RCC 7860 (cell line): ENCODE measurements at regions not wholly inside any gene's neighbourhood (a gene's known extent, or its start where the extent isn't known, plus 50 kb on each side); places are given as distances from the start of the nearest gene placed in this dataset.

Source experiments
- DNase-seq: peaks from one replicate; pipeline ENCODE4 v3.0.0-alpha.2; 2015; ENCODE audit warnings: low spot score
- FAIRE-seq: peaks from 2 replicates; lab custom pipeline; 2012; peaks lifted over from hg19 to GRCh38; lab: Jason Lieb, UNC

DNA sequence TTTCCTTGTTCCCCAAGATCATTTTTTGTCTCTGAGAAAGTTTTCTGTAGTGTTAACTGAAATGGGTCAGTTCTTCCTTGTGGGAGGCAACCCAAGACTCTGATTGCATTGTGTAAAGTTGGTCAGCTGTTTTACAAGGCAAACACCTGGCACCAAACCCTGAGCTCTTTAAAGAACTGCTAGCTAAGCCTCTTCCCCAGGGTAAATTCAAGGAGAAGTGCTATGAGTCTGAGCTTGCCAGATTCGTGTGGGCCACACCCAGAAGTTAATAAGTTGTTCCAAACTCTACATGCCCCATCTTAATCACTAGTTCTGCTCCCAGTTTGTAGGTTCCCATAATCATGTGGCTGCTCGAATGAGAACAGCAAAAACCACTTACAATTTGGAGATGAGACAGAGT, 214.5 kb downstream of the BTG1 start:
- DNase-seq (no peak), FAIRE-seq (no peak)

DNA sequence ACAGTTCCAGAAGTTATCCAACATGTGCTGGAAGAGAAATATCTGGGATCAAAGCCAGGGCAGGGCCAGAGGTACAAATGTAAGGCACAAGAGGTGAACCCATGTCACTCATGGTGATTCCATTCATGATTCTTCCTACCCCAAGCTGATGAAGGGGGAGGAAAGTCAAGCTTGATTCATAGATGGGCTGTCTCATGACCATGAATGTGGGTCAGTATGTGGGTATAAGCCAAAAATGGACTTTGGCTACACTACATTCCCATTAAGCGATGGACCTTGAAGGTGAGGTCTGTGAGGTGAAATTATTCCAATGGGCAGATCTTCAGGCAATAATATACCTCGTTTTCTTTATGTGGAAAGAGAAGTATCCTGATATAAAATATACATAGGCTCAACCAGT, 217.1 kb downstream of the BTG1 start:
- no peak for FAIRE-seq

DNA sequence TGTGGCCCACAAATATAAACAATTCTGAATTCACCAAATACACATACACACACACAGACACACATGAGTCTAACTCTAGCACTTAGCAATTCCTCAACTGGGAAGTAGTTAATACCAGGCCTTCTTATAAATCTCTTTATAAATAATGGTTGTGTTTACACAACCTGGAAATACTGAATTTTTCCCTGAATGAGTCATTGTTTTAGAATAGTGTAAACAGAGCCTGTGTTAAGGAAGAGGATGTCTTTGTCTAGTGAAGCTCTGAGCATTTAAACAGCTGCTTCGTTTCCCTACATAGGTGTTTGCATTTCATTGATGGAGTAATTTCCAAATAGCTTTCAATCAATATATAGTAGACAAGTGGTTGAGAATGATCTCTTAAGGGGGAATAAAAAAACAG, 218.8 kb downstream of the BTG1 start:
- FAIRE-seq (no peak), DNase-seq (no peak)

More for the DNA sequence above, 217.1 kb downstream of the BTG1 start:
- DNase-seq = no peak

DNA sequence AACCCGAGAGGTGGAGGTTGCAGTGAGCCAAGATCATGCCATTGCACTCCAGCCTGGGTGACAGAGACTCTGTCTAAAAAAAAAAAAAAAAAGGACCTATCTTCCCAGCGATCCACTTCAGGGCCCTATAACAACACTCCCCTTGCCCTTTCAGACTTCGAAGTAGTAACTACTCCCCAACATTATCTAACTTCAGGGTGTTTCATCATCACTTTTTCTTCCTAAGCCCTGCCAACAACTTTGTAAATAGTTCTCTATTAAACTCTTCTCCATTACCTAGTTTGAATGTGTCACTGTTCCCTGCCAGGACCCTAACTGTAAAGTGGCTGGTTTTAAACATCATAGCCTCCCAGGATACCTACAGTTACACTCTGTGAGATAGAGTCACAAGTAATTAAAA, 220.8 kb downstream of the BTG1 start:
- FAIRE-seq (no peak), DNase-seq (no peak)

DNA sequence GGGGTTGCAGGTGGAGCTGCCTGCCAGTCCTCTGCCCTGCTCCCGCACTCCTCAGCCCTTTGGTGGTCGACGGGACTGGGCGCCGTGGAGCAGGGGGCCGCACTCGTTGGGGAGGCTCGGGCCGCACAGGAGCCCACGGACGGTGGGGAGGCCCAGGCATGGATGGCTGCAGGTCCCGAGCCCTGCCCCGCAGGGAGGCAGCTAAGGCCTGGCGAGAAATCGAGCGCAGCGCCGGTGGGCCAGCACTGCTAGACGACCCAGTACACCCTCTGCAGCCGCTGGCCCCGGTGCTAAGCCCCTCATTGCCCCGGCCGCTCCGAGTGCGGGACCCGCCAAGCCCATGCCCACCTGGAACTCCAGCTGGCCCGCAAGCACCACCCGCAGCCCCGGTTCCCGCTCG, 221.8 kb downstream of the BTG1 start:
- DNase-seq = no peak
- no peak for FAIRE-seq

DNA sequence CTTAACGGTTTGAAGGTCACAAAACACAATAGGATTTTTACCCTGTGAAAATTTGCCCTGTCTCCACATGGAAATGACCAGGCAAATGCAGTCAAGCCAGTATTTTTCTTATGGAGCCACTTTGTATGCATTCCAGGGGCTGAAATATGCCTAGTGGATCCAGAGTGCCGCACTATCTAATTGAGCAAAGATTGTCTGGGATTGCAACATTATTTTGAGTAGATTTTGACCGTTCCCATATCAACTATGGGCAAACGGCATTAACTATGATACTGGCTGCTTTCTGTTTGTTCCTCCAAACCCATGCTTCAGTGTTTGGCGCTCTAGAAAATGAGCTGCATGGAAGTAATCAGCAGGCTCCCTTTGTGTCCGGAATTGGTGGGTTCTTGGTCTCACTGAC, 223.0 kb downstream of the BTG1 start:
- DNase-seq (no peak), FAIRE-seq (no peak)

DNA sequence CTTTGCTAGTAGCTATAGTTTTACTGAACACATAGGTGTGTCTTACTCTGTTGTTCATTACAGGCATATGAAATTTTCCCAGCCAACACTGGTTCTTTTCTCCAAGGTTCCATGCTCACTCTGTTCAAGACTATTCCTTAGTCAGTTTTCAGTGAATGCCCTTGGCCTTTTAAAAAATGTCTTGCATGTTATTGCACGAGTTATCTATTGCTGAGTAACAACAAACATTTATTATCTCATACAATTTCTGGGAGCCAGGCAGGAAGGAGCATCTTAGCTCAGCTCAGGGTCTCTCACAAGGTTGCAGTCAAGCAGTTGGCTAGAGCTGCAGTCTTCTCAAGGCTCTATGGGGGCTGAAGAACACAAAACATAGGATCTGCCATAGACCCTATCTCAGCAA, 223.5 kb downstream of the BTG1 start:
- DNase-seq (no peak), FAIRE-seq (no peak)

DNA sequence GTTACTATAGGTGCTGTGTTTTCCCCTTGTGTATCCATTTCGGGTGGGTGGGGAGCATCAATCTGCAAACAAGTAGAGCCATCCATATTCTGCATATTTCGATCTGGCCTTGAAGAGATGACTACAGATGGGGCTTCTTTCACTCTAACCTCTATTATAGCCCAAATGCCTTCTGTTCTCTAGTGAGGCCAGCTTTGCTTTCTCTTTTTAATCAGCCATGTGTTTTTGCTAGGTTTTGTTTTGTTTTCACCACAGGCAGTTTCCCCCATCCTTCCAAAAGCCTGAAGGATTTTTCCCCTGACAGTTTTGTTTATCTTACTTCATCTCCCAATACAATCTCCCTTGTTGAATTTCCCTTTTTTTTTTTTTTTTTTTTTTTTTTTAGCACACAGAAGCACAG, 224.1 kb downstream of the BTG1 start:
- DNase-seq = no peak
- FAIRE-seq = no peak

DNA sequence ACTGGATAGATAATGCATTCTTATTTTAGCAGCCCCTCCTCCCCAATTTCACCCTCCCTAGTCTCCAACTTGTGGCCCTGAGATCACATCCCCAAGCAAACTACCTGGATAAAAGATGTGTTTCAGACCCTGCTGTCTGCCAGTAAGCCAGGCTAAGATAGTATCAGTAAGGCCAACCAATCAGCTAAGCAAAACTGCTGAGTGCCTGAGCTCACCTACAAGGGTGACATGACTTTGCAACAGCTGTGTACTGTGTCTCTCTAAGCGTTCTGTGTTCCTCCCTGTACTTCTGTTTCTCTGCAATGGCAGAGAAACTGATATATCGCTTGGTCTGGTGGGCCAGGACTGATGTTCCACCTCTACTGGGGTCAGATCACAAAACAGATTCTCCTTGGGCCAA, 224.9 kb downstream of the BTG1 start:
- DNase-seq = no peak
- no peak for FAIRE-seq

DNA sequence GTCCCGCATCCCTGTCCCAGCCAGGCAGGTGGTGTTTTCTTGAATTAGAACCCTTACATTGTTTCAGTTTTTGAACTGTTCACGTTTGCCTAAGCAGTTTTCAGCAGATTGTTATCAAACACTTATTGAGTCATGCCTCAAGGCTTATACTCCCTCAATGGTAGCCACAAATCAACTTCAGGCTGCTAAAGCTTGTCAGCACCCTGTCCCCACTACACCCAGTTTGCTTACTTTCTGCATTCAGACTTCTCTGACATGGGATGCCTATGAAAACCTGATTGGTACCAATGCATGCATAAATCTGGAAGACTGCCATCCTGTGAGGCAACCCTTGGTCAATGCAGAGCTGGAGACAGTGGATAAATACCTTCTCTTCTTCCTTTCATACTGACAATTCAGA, 225.4 kb downstream of the BTG1 start:
- FAIRE-seq (no peak), DNase-seq (no peak)

DNA sequence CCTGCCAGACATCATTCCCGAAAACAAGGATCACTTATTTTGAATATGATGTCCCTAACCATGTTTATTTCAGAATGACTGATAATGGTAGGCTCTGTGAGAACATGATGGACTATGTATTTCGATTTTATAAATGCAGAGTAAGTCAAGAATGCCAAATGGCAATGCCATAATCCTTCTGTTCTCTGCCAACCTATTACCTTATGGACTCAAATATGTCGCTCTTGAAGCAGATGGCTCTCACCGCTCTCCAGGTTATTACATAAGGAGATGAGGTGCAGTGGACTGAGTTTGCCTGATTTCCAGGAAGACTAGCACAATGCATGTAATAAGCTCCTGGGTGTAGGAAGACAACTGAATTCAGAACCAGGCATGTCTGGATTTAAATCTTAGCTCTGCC, 227.2 kb downstream of the BTG1 start:
- DNase-seq (no peak), FAIRE-seq (no peak)

DNA sequence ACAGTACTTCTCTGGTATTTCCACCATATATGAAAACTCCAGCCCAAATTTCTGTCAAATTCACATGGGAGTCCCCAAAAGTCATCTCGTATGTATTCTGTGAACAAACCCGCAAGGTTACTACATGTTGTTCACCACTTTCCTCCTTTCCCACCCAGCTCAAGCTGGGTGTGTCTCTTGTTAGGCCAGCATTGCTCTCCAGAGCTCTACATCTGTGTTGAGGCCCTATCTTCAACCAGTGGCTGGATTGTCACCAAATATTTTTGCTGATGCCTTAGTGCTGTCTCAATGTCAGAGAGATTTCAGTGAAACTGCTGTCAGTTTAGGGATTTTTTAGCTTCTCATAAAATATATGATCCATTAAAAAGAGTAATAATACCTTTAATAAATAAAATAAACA, 230.9 kb downstream of the BTG1 start:
- no peak for FAIRE-seq
- DNase-seq = no peak

DNA sequence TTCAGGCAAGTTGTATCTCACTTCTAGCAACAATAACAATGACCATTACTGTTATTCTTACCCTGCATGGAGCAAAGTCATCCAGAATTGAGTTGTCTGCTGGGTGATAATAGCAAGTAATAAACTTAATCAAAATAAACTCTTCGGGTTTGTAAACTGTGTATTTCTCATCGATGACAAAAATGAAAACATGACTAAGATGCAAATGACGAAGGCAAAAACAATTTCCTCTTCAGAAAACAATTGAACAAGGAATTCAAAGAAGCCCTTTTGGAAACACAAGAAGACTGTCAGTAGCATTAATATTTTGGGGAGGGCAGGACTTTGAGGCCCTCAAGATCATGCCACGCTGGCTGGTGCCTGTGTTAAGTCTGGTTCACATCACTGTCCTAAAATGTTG, 232.0 kb downstream of the BTG1 start:
- FAIRE-seq = no peak
- DNase-seq = no peak

DNA sequence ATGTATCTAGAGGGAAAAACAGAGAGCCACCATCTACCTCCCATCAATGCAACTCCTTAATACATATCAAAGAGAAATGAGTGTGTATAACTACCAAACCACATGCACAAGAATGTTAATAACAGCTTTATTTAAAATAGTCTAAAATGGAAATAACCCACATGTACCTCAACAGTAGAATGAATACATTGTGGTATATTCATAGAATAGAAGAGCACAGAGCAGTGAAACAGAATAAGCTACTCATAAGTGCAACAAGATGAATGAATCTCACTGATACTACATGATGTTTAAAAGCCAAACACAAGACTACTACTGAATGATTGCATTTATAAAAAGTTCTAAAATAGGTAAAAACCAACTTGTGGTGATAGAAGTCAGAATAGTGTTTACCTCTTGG, 232.5 kb downstream of the BTG1 start:
- FAIRE-seq = no peak
- no peak for DNase-seq

DNA sequence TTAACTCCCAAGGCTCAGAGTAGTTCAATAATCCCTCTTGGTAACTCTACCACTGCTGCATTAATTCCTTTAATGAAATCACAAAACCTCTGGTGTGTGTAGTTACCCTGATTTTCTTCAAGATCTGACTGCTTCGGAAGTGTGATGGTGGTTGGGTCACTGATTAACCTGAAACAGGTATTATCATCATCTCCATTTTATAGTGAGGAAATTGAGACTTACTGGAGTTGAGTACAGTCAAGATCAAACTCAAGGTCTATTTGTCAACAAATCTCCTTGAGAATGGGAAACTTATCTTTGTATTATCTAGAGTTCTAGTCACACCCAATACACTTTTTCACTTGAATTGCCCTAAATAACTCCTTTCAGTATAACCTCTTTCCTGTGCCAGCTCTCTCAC, 233.5 kb downstream of the BTG1 start:
- DNase-seq = no peak
- FAIRE-seq = no peak

DNA sequence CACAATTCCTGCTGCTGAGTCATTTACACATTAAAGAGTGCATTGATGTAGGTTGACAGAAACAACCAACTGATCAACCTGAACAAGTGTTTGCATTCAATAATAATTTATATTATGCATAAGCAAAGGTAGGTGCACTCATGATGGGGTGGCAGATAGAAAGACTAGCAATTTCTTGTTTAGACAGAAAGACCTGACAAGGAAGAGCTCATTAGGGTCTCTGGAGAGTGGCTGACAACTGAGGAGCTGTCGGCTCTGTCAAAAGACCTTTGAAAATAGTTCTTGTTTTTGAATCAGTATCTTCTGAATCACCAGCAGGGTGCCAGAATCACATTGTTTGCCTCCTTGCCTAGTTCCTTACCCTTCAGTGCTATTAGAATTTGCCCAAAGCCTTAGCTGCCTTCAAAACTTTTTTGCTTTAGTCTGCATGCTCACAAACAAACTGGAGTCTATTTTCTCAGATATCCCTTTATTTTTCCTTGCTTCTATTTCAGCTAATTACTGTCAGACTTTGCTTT, 234.7 kb downstream of the BTG1 start:
- no peak for FAIRE-seq

DNA sequence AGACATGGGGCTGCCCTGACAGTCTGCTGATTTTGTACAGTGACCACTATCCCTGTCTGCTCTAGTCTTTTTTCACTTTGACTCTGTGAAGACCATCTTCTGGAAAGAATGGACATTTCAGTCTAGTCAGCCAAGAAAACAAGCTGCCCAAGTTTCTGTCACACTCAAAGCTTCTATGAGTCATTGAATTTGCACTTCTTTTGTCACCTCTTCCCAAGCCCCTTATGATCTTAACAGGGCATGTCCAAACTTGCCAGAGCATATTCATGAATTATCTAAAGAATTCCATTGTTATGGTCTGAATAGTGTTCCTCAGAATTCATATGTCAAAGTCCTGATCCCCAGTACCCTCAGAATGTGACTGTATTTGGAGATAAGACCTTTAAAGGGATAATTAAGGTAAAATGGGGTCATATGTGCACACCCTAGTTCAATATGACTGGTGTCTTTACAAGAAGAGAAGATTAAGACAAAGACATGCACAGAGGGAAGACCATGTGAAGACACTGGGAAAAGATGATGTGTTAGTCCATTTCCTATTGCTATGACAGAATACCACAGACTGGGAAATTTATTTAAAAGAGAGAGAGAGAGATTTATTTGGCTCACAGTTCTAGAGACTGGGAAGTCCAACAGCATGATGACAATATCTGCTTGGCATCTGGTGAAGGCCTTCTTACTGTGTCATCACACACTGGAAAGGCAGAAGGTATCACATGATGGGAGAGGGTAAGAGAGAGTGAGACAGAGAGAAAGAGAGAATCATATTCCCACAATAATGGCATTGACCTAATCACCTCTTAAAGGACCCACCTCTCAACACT, 242.6 kb downstream of the BTG1 start:
- DNase-seq (peak; percentile 37), FAIRE-seq (no peak)

More for the DNA sequence above, 234.7 kb downstream of the BTG1 start:
- no peak for DNase-seq

DNA sequence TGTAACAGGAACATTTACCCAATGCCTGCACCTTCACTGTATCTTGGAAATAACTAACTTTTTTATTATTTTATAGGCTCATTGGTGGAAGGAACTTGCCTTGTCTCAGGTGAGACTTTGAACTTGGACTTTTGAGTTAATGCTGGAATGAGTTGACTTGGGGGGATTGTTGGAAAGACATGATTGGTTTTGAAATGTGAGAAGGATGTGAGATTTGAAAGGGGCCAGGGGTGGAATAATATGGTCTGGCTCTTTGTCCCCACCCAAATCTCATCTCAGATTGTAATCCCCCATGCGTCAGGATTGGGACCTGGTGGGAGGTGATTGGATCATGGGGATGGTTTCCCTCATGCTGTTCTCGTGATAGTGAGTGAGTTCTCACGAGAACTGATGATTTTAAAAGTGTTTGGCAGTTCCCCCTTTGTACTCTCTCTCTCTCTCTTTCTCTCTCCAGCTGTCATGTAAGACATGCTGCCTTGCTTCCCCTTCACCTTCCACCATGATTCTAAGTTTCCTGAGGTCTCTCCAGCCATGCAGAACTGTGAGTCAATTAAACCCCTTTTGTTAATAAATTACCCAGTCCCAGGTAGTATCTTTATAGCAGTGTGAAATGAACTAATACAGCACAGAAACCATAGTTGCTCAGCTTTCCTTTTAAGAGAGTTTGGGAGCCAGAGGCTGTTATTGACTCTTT, 244.1 kb downstream of the BTG1 start:
- no peak for FAIRE-seq
- no peak for DNase-seq

DNA sequence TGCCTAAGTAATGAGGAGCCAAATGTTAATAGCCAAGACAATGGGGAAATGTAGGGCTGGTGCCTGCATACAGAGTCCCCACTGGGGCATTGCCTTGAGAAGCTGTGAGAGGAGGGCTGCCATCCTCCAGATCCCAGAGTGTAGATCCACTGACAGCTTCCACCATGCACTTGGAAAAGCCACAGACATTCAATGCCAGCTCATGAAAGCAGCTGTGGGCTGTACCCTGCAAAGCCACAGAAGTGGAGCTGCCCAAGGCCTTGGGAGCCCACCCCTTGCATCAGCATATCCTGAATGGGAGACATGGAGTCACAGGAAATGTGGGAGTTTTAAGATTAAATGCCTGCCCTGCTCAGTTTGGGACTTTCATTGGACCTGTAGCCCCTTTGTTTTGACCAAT, 244.7 kb downstream of the BTG1 start:
- no peak for FAIRE-seq
- DNase-seq = no peak

DNA sequence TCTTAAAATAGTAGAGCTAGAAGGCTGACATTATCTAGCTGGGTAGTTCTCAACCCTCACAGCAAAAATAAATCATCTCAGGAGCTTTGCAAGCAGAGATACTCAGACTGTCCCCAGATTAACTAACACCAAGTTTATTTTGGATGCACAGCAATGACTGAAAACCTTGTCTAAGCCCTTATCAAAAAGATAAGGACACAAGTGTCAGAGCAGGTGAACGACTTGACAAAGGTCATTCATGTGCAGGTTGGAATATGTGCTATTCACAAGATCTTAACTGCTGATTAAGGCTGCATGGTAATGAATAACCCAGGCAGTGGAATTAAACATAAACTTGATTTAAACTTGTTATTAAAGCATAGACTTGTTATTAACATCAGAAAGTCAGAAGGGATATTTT, 246.6 kb downstream of the BTG1 start:
- FAIRE-seq = no peak
- DNase-seq = no peak

DNA sequence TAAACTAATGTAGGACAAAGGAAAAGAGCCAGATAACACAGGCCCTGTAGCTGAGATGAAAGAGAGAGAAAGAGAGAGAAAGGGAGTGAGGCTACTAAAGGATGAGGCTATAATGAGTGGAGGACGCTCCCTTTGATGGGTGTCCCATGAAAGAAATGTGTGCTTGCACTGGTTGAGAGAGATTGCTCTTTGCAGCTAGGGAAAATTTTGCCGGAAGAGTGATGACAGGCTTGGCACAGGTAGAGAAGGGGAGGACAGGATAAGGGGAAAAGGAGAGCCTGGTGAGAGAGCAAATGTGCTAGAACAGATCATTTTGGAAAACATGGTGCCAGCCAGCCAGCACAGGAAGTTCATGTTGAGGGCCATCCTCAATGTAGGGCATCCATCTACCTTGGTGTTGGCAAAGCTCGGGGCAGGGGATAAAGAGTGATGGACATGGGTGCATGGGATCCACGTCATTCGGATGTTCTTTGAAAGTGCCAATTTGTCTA, 248.6 kb downstream of the BTG1 start:
- no peak for DNase-seq
- no peak for FAIRE-seq
